ENCODE measurements at regions not wholly inside any gene's neighbourhood (a gene's known extent, or its start where the extent isn't known, plus 50 kb on each side); places are given as distances from the start of the nearest gene placed in this dataset.

DNA sequence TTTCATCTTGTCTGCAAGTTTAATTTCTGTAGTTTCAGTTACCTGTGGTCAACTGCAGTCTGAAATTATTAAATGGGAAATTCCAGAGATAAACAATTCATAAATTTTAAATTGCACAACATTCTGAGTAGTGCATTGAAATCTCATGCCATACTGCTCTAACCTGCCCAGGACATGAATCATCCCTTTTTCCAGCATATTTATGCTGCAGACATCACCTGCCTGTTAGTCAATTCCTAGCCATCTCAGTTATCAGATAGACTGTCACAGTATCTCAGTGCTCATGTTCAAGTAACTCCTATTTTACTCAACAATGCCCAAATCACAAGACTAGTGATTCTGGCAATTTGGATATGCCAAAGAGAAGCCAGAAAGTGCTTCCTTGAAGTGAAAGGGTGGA is 223.0 kb upstream of the GRIA1 start (continued):
- TF ChIP-seq EGR1 (IDR thresholded peaks at IDR 0.05; ENCODE audit: low read depth) (no peak), SRF (IDR thresholded peaks at IDR 0.05; ENCODE audit: low read depth) (no peak), ZFX (IDR thresholded peaks at IDR 0.05) (no peak)

- H3K27ac ChIP-seq (ENCODE audit: low read depth, low read length) = no peak overlapping the region
- ATAC-seq = no peak
- RAD21 ChIA-PET (ENCODE audit: low non-redundant PET in 1 of 2, low total read pairs in 2 of 2, uncharacterized antibody in 2 of 2, unreplicated experiment in 2 of 2) = no interaction called here
- intact Hi-C loops (cut with micrococcal nuclease) = no loop called here
- no TSS peak for BruUV-seq (replicated peaks)
- H3K4me2 ChIP-seq (ENCODE audit: low read length) = no peak overlapping the region
- no peaks in the 10 kb centered on the region for H4K20me1 ChIP-seq (ENCODE audit: insufficient read depth)
- no peak overlapping the region for H2AFZ ChIP-seq (ENCODE audit: low read depth, low read length, poor library complexity, severe bottlenecking)
- CTCF ChIA-PET = no interaction called here
- H3K79me2 ChIP-seq (ENCODE audit: insufficient read depth, low read length) = no peaks in the 10 kb centered on the region
- H3K9me2 ChIP-seq (ENCODE audit: insufficient read depth) = no peaks in the 10 kb centered on the region
- TF ChIP-seq RAD21 (IDR thresholded peaks at IDR 0.05; ENCODE audit: low read depth) = no peak
- TF ChIP-seq POLR2A (IDR thresholded peaks at IDR 0.05; ENCODE audit: borderline replicate concordance, extremely low read depth, insufficient read depth, insufficient read length) = no peak
- POLR2A ChIA-PET = no interaction called here
- no peaks in the 10 kb centered on the region for H3K4me1 ChIP-seq (ENCODE audit: control insufficient read depth in 1 of 2, insufficient read depth in 2 of 2, low read length in 2 of 2)
- no peak overlapping the region for H3K4me3 ChIP-seq (replicated peaks in 1 of 2; ENCODE audit: low read depth in 1 of 2, low read length in 2 of 2)
- H3K27me3 ChIP-seq (ENCODE audit: insufficient read depth, low read length) = no peaks in the 10 kb centered on the region
- DNase-seq (ENCODE audit: low read depth, low spot score) = no peak
- H3K9ac ChIP-seq (ENCODE audit: low read length) = no peak overlapping the region
- no peaks in the 10 kb centered on the region for H3K36me3 ChIP-seq (ENCODE audit: control insufficient read depth in 1 of 2, insufficient read depth in 2 of 2, low read length in 2 of 2)
- H3K9me3 ChIP-seq (ENCODE audit: control insufficient read depth in 1 of 2, insufficient read depth in 1 of 2, low read depth in 1 of 2, low read length in 2 of 2) = no peaks in the 10 kb centered on the region
These were observed 214.8 kb upstream of the GRIA1 start for GRCh38 chr5:153275695-153276094.

DNA sequence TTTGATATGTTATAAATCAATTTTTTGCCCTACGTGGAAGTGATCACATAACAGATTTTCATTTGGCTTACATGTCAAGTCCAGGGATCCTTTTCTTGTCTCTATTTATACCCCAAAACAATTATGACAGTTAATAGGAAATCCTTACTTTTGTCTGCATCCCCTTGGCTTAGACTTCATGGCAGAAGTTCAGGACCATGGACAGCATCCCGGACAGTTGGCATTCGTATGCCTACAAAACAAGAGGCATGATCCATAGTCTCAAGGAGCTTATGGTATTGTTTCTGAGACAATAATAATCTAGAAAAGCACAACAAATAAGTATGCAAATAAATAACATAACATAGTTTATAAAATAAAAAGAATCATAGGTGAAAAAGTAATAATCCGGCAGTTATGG is 214.3 kb upstream of the GRIA1 start:
- H3K36me3 ChIP-seq (ENCODE audit: control insufficient read depth in 1 of 2, insufficient read depth in 2 of 2, low read length in 2 of 2) = no peaks in the 10 kb centered on the region
- ChIA-PET RAD21 (ENCODE audit: low non-redundant PET in 1 of 2, low total read pairs in 2 of 2, uncharacterized antibody in 2 of 2, unreplicated experiment in 2 of 2) (no interaction called here), CTCF (no interaction called here), POLR2A (no interaction called here)
- no peak for ATAC-seq
- no peaks in the 10 kb centered on the region for H3K9me2 ChIP-seq (ENCODE audit: insufficient read depth)
- no TSS peak for BruUV-seq (replicated peaks)
- H3K4me2 ChIP-seq (ENCODE audit: low read length) = no peak overlapping the region
- no peaks in the 10 kb centered on the region for H3K27me3 ChIP-seq (ENCODE audit: insufficient read depth, low read length)
- TF ChIP-seq ATF3 (IDR thresholded peaks at IDR 0.05) = no peak
- TF ChIP-seq, protein P1, sequence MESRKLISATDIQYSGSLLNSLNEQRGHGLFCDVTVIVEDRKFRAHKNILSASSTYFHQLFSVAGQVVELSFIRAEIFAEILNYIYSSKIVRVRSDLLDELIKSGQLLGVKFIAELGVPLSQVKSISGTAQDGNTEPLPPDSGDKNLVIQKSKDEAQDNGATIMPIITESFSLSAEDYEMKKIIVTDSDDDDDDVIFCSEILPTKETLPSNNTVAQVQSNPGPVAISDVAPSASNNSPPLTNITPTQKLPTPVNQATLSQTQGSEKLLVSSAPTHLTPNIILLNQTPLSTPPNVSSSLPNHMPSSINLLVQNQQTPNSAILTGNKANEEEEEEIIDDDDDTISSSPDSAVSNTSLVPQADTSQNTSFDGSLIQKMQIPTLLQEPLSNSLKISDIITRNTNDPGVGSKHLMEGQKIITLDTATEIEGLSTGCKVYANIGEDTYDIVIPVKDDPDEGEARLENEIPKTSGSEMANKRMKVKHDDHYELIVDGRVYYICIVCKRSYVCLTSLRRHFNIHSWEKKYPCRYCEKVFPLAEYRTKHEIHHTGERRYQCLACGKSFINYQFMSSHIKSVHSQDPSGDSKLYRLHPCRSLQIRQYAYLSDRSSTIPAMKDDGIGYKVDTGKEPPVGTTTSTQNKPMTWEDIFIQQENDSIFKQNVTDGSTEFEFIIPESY (IDR thresholded peaks at IDR 0.05; ENCODE audit: extremely low read depth, insufficient replicate concordance, low read length) = no peak
- TF ChIP-seq, protein P2, sequence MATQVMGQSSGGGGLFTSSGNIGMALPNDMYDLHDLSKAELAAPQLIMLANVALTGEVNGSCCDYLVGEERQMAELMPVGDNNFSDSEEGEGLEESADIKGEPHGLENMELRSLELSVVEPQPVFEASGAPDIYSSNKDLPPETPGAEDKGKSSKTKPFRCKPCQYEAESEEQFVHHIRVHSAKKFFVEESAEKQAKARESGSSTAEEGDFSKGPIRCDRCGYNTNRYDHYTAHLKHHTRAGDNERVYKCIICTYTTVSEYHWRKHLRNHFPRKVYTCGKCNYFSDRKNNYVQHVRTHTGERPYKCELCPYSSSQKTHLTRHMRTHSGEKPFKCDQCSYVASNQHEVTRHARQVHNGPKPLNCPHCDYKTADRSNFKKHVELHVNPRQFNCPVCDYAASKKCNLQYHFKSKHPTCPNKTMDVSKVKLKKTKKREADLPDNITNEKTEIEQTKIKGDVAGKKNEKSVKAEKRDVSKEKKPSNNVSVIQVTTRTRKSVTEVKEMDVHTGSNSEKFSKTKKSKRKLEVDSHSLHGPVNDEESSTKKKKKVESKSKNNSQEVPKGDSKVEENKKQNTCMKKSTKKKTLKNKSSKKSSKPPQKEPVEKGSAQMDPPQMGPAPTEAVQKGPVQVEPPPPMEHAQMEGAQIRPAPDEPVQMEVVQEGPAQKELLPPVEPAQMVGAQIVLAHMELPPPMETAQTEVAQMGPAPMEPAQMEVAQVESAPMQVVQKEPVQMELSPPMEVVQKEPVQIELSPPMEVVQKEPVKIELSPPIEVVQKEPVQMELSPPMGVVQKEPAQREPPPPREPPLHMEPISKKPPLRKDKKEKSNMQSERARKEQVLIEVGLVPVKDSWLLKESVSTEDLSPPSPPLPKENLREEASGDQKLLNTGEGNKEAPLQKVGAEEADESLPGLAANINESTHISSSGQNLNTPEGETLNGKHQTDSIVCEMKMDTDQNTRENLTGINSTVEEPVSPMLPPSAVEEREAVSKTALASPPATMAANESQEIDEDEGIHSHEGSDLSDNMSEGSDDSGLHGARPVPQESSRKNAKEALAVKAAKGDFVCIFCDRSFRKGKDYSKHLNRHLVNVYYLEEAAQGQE (IDR thresholded peaks at IDR 0.05; ENCODE audit: low read depth) = peak; percentile 70
- H4K20me1 ChIP-seq (ENCODE audit: insufficient read depth) = no peaks in the 10 kb centered on the region
- H3K4me1 ChIP-seq (ENCODE audit: control insufficient read depth in 1 of 2, insufficient read depth in 2 of 2, low read length in 2 of 2) = no peaks in the 10 kb centered on the region
- no peak overlapping the region for H3K9ac ChIP-seq (ENCODE audit: low read length)
- DNase-seq (ENCODE audit: low read depth, low spot score) = no peak
- H3K27ac ChIP-seq (ENCODE audit: low read depth, low read length) = no peak overlapping the region
- H3K4me3 ChIP-seq (replicated peaks in 1 of 2; ENCODE audit: low read depth in 1 of 2, low read length in 2 of 2) = no peak overlapping the region
- no peaks in the 10 kb centered on the region for H3K79me2 ChIP-seq (ENCODE audit: insufficient read depth, low read length)
- intact Hi-C loops (cut with micrococcal nuclease) = no loop called here
- H2AFZ ChIP-seq (ENCODE audit: low read depth, low read length, poor library complexity, severe bottlenecking) = no peak overlapping the region
- H3K9me3 ChIP-seq (ENCODE audit: control insufficient read depth in 1 of 2, insufficient read depth in 1 of 2, low read depth in 1 of 2, low read length in 2 of 2) = no peaks in the 10 kb centered on the region
